GM18870 (cell line): ENCODE measurements at regions not wholly inside any gene's neighbourhood (a gene's known extent, or its start where the extent isn't known, plus 50 kb on each side); places are given as distances from the start of the nearest gene placed in this dataset.
"Not testable (repeated sequence)": the region's sequence is repeated elsewhere in the genome, so short reads cannot be mapped to it uniquely, and the experiment has no call there.

Experiments used
- ATAC-seq: cut with Tn5 transposase; IDR thresholded peaks from one replicate; pipeline ENCODE4 v1.9.1; 2021; ENCODE audit warnings: moderate library complexity; ENCODE audit not compliant: unreplicated experiment

- no peak for ATAC-seq
Observed at GRCh38 chr6:82118150-82118562, 129.4 kb downstream of the IBTK start.

GRCh38 chr6:82114748-82115147 is 132.8 kb downstream of the IBTK start:
- no peak for ATAC-seq

DNA sequence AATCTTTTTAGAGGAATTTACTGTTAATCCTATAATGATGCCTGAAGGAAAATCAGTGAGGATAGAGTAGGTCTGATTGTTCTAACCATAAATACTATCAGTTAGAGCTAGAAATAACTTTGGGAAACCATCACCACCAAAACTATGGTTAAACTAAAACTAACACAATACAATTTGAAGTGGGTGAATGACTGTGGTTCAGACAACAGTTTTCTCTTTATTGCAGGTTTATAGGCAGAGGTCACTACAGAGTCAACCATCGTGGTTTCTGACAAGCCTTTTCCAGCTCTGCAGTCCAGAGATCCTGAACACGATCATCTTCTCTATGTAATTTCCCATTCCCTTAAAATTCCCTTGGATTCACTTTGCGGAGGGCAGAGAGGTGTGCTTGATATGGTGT is 134.3 kb downstream of the IBTK start:
- no peak for ATAC-seq

GRCh38 chr6:82111818-82112217 is 135.7 kb downstream of the IBTK start:
- no peak for ATAC-seq

DNA sequence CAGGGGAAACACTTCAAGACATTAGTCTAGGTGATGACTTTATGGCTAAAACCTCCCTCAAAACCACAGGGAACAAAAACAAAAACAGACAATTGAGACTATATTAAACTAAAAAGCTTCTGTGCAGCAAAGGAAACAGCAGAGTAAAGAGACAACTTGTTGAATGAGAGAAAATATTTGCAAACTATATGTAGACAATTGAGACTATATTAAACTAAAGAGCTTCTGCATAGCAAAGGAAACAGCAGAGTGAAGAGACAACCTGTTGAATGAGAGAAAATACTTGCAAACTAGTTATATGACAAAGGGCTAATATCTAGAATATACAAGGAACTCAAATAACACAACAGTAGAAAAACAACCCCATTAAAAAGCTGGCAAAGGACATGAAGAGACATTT is 136.4 kb downstream of the IBTK start:
- ATAC-seq, result no peak

DNA sequence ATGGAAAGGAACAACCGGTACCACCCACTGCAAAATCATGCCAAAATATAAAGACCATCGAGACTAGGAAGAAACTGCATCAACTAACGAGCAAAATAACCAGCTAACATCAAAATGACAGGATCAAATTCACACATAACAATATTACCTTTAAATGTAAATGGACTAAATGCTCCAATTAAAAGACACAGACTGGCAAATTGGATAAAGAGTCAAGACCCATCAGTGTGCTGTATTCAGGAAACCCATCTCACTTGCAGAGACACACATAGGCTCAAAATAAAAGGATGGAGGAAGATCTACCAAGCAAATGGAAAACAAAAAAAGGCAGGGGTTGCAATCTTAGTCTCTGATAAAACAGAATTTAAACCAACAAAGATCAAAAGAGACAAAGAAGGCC is 144.4 kb downstream of the IBTK start:
- not testable (repeated sequence) for ATAC-seq

DNA sequence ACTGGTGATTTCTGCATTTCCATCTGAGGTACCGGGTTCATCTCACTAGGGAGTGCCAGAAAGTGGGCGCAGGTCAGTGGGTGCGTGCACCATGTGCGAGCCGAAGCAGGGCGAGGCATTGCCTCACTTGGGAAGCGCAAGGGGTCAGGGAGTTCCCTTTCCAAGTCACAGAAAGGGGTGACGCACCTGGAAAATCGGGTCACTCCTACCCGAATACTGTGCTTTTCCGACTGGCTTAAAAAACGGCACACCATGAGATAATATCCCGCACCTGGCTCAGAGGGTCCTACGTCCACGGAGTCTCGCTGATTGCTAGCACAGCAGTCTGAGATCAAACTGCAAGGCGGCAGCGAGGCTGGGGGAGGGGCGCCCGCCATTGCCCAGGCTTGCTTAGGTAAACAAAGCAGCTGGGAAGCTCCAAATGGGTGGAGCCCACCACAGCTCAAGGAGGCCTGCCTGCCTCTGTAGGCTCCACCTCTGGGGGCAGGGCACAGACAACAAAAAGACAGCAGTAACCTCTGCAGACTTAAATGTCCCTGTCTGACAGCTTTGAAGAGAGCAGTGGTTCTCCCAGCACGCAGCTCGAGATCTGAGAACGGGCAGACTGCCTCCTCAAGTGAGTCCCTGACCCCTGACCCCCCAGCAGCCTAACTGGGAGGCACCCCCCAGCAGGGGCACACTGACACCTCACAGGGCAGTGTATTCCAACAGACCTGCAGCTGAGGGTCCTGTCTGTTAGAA is 146.0 kb downstream of the IBTK start:
- not testable (repeated sequence) for ATAC-seq

DNA sequence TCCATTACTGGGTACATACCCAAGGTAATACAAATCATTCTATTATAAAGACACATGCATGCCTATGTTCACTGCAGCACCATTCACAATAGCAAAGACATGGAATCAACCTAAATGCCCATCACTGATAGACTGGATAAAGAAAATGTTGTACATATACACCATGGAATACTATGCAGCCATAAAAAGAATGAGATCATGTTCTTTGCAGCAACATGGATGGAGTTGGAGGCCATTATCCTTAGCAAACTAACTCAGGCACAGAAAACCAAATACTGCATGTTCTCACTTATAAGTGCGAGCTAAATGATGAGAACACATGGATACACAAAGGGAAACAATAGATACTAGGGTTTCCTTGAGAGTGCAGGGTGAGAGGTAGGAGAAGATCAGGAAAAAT is 146.8 kb downstream of the IBTK start:
- ATAC-seq, result not testable (repeated sequence)

- no peak for ATAC-seq
Observed at GRCh38 chr6:82097676-82098075, 149.9 kb downstream of the IBTK start.

DNA sequence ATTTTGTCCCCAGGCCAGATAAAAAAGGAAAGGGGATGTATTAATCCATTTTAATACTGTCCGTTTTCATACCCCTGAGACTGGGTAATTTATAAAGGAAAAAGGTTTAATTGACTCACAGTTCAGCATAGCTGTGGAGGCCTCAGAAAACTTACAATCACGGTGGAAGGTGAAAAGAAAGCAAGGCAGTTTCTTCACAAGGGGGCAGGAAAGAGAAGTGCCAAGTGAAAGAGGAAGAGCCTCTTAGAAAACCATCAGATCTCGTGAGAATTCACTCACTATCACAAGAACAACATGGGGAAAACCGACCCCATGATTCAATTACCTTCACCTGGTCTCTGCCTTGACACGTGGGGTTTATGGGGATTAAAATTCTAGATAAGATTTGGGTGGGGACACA is 152.5 kb downstream of the IBTK start:
- no peak for ATAC-seq

DNA sequence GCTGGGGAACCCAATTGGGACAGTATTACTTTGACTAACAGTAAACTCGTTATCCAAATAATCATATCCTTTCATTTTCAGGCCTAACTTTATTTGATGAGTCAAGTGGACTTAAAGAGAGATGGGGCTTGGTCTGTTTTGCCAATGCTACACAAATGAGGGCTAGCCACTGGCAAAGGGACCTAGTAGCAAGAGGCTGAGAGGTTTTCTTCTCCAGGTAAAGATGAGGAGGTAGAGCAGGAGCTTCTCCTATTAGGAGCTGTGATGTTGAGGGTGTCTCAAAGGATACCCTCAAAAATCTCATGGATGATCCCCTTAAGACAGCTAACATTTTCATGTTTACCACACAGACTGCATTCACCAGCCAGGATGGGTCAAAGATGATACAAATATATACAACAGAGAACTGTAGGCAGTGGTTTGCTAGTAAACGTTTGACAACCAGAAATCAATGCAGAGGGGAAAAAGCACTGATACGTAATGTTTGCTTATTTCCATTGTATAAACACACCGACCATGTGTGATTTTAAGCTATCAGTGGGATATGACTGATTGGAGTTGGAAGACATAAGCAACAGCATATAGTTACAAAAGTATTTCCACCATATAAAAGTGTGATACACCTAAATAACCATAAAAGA is 153.3 kb downstream of the IBTK start:
- ATAC-seq, result no peak

DNA sequence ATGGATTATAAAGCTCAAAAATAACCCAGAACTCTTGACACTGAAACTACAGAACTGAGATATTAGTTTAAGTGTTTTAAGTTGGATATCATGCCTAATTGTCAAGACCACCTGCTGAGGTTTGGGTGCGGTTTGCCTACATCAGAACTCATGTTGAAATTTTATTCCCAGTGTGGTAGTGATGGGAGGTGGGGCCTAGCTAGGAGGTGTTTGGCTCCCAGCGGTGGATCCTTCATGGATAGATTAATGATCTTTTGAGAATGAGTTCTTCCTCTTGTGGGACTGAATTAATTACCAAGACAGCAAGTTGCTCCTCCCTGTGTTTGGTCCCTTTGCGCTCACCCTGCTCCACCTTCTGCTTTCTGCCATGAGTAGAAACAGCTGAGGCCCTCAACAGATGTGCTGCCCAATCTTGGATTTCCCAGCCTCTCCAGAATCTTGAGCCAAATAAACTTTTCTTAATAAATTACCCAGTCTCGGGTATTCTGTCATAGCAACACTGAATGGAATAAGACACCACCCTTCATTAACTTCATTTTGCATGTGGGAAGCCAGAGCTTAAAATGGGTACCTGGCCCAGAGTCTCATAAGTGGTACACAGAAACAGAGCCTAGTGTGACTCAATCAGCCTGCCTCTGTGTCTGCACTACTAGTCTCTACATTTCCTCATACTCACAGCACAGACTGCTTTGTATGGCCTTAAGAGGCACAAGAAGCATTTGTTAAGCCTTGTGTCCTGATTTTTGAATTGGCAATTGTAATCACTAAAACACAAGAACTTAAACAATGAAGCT is 158.4 kb downstream of the IBTK start:
- ATAC-seq, result no peak

DNA sequence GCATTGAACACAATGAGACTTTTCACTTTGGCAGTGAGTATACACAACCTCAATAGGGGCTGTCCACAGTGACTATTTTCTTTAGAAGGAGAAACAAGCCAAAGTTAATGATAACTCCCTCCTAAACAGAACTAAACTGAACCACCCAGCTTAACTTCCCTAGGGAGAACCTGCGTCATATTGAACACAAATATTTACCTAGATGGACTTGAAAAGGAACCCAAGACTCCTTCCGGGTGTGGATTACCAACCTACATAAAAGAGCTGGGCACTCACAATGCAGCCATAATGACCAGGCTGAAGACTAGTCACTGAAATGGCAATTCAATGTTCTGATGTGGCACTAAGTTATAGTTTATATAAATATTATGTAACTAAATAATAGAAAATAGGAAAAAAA is 160.6 kb downstream of the IBTK start:
- no peak for ATAC-seq

GRCh38 chr6:82085701-82086100 is 161.8 kb downstream of the IBTK start:
- no peak for ATAC-seq

GRCh38 chr6:82084324-82084920 is 163.1 kb downstream of the IBTK start:
- no peak for ATAC-seq

GRCh38 chr6:82083646-82084045 is 163.9 kb downstream of the IBTK start:
- no peak for ATAC-seq

DNA sequence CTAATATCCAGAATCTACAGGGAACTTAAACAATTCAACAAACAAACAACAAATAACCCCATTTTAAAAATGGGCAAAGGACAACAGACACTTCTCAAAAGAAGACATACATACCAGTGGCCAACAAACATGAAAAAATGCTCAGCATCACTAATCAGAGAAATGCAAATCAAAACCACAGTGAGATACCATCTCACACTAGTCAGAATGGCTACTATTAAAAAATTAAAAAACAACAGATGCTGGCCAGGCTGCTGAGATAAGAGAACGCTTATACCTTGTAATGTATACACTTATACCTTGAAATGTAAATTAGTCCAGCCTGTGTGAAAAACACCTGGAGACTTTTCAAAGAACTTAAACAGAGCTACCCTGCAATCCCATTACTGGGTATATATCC is 166.8 kb downstream of the IBTK start:
- ATAC-seq, result no peak

DNA sequence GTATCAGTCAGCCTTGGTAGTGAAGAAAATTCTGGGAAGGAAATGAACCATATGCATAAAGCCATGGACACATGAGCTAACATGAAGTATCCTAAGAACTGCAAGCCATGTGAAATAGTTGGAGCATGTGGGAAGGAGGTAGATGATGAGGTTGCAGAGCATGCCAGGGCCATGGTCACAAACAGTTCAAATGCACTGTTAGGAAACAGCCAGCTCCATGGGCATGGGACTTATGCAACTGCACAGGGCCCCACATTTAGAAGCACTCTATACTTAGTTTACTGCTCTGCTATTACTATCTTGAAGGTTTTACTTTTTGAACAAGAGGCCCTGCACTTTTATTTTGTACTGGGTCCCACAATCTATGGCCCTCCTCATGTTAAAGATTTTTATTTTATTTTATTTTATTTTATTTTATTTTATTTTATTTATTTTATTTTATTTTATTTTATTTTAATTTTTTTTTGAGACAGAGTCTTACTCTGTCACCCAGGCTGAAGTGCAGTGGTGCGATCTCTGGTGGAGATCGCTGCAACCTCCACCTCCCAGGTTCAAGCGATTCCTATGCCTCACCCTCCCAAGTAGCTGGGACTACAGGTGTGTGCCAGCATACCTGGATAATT is 169.1 kb downstream of the IBTK start:
- no peak for ATAC-seq

GRCh38 chr6:82076916-82077315 is 170.6 kb downstream of the IBTK start:
- ATAC-seq, result no peak

GRCh38 chr6:82074556-82074955 is 173.0 kb downstream of the IBTK start:
- no peak for ATAC-seq

- no peak for ATAC-seq
Observed at GRCh38 chr6:82073484-82073883, 174.1 kb downstream of the IBTK start.
